HT1080 (cell line): ENCODE measurements at regions not wholly inside any gene's neighbourhood (a gene's known extent, or its start where the extent isn't known, plus 50 kb on each side); places are given as distances from the start of the nearest gene placed in this dataset.

Source experiments
- DNase-seq: peaks from one replicate; pipeline ENCODE4 v3.0.0-alpha.2; 2015; ENCODE audit warnings: low read depth

- no peak for DNase-seq
Observed at GRCh38 chr3:28808068-28808467, 459.4 kb upstream of the AZI2 start.

- no peak for DNase-seq
Observed at GRCh38 chr3:28816017-28816416, 464.9 kb upstream of the RBMS3 start.

- DNase-seq: no peak
Observed at GRCh38 chr3:28824316-28824715, 456.6 kb upstream of the RBMS3 start.

GRCh38 chr3:28826840-28827239 lies 454.0 kb upstream of the RBMS3 start:
- no peak for DNase-seq

- DNase-seq: no peak
Observed at GRCh38 chr3:28835249-28835648, 445.6 kb upstream of the RBMS3 start.

GRCh38 chr3:28835751-28836150 lies 445.1 kb upstream of the RBMS3 start:
- peak; percentile 7 for DNase-seq

GRCh38 chr3:28836199-28836598 lies 444.7 kb upstream of the RBMS3 start:
- peak; percentile 46 for DNase-seq

GRCh38 chr3:28840976-28841376 lies 439.9 kb upstream of the RBMS3 start:
- peak; percentile 63 for DNase-seq

GRCh38 chr3:28841441-28841840 lies 439.4 kb upstream of the RBMS3 start:
- DNase-seq: no peak

- DNase-seq: no peak
Observed at GRCh38 chr3:28844298-28845005, 436.4 kb upstream of the RBMS3 start.

GRCh38 chr3:28845006-28845324 lies 435.9 kb upstream of the RBMS3 start:
- DNase-seq: no peak

- no peak for DNase-seq
Observed at GRCh38 chr3:28846971-28847478, 433.8 kb upstream of the RBMS3 start.

- DNase-seq: no peak
Observed at GRCh38 chr3:28847736-28848135, 433.1 kb upstream of the RBMS3 start.

GRCh38 chr3:28850186-28850585 lies 430.7 kb upstream of the RBMS3 start:
- no peak for DNase-seq

- DNase-seq: peak; percentile 7
Observed at GRCh38 chr3:28853830-28854229, 427.0 kb upstream of the RBMS3 start.

- DNase-seq: no peak
Observed at GRCh38 chr3:28856796-28857195, 424.1 kb upstream of the RBMS3 start.

- no peak for DNase-seq
Observed at GRCh38 chr3:28859897-28860296, 421.0 kb upstream of the RBMS3 start.

- no peak for DNase-seq
Observed at GRCh38 chr3:28860307-28860706, 420.6 kb upstream of the RBMS3 start.

- no peak for DNase-seq
Observed at GRCh38 chr3:28863186-28863585, 417.7 kb upstream of the RBMS3 start.

- no peak for DNase-seq
Observed at GRCh38 chr3:28867836-28868235, 413.0 kb upstream of the RBMS3 start.

- DNase-seq: no peak
Observed at GRCh38 chr3:28868897-28869296, 412.0 kb upstream of the RBMS3 start.

GRCh38 chr3:28877912-28878311 lies 403.0 kb upstream of the RBMS3 start:
- no peak for DNase-seq

GRCh38 chr3:28890373-28890772 lies 390.5 kb upstream of the RBMS3 start:
- no peak for DNase-seq

GRCh38 chr3:28891485-28891884 lies 389.4 kb upstream of the RBMS3 start:
- DNase-seq: no peak
